Umbilical cord (tissue), 1 donor: ENCODE measurements at regions not wholly inside any gene's neighbourhood (a gene's known extent, or its start where the extent isn't known, plus 50 kb on each side); places are given as distances from the start of the nearest gene placed in this dataset.
"Not testable (repeated sequence)": the region's sequence is repeated elsewhere in the genome, so short reads cannot be mapped to it uniquely, and the experiment has no call there.

Experiments
- DNase-seq: peaks from one replicate; pipeline ENCODE4 v3.0.0-alpha.2; 2015; ENCODE audit warnings: low spot score

DNA sequence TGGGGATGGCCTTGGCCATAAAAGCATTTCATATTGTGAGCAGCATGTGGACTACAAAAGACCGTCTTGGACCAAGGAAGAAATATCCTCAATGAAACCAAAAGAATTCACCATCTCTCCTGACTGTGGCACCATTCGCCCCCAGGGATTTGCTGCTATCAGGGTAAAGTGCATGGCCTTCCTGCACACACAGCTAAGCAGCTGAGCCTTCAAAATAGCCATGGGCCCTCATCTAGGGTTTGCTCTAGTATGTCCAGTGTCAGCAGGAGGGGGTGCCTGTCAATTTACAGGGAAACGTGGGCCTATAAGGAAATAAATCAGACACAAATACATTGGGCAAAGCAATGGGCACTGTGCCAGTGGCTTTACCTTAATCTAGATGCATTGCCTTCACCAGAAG, 296.6 kb upstream of the NBPF12 start:
- DNase-seq, result not testable (repeated sequence)

DNA sequence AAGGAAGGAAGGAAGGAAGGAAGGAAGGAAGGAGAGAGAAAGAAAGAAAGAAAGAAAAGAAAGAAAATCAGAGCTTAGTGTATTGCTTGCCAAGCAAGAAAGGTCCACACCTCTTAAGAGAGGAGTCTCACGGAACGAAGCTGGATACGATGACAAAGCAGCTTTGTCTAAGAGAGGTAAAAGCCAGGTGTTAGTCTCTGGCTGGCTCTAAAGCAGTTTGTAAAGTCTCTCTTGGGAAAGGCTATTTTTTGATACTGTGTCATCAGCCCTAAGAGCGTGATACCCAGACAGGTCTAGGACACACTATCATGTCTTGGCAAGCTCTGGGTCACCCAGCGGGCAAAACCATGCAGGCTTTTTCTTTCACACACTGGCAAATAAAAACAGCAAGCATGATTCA, 297.5 kb upstream of the NBPF12 start:
- DNase-seq, result not testable (repeated sequence)

DNA sequence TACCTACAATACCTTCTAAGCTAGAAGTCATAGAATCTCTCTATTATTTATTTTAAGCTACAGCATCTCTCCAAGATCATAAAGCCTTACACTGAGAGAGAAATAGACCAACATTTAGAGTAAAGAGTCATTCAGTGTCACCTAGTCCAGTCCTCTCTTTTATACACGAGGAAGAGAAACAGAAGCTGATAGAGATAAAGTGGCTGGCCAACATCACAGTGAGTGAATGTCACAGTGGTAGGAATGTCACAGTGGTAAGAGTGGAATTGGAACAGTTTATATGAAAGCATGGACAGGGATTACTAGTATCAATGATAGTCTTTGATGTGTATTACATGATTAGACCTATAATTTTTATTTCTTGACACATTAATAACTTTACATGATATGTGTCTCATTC, 307.8 kb upstream of the NBPF12 start:
- DNase-seq, result not testable (repeated sequence)

DNA sequence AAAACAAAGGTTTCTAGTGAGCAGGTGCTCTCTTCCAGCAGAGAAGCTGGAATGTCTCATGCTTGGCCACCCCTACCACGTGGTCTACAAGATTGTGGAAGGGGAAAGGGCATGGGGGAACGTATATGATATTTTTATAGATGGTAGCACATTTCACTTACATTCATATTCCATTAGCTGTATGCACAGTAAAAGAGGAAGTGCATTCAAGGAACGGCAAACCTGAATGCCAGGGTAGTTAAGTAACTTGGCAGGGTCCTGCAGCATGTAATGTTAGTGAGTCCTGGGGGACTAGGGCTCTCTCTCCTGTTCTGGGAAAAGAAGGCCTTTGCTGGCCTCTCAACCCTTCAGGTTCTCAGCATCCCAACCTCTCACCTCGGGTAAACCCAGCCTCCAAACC, 319.5 kb upstream of the NBPF12 start:
- not testable (repeated sequence) for DNase-seq

DNA sequence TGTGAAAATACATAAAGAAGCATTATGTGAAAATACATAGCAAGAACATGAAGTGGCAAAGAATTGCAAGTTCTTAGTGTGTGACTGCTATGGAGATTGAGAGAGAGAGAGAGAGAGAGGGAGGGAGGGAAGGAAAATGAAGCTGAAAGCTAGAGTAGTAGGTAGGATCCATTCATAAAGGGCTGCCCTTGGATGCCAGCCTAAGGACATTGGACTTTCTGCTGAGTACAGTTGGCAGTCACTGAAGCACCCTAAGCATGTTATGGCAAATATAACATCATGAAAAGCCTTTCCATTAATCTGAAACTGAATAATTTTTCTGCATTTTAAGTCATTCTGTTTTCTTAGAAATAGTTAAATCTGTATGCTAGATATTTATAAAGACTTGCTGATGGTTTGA, 333.4 kb upstream of the NBPF12 start:
- not testable (repeated sequence) for DNase-seq

- DNase-seq, result not testable (repeated sequence)
Measured at GRCh38 chr1:146600720-146601307, 337.3 kb upstream of the NBPF12 start.

GRCh38 chr1:146599906-146600305, 338.2 kb upstream of the NBPF12 start:
- DNase-seq, result not testable (repeated sequence)

GRCh38 chr1:146581229-146581628, 352.4 kb upstream of the NOTCH2NLA start:
- not testable (repeated sequence) for DNase-seq

- DNase-seq, result not testable (repeated sequence)
Measured at GRCh38 chr1:146567541-146567940, 338.7 kb upstream of the NOTCH2NLA start.

- DNase-seq, result not testable (repeated sequence)
Measured at GRCh38 chr1:146558032-146558431, 329.2 kb upstream of the NOTCH2NLA start.

GRCh38 chr1:146556405-146556804, 327.6 kb upstream of the NOTCH2NLA start:
- DNase-seq, result not testable (repeated sequence)

GRCh38 chr1:146552414-146552813, 323.6 kb upstream of the NOTCH2NLA start:
- DNase-seq, result not testable (repeated sequence)

DNA sequence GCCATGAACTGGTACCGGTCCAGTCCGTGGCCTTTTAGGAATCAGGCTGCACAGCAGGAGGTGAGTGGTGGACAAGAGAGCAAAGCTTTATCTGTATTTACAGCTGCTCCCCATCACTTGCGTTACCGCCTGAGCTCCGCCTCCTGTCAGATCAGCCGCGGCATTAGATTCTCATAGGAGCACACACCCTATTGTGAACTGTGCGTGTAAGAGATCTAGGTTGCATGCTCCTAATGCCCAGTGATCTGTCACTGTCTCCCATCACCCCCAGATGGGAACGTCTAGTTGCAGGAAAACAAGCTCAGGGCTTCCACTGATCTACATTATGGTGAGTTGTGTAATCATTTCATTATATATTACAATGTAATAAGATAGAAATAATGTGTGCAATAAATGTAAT, 319.9 kb upstream of the NOTCH2NLA start:
- not testable (repeated sequence) for DNase-seq

GRCh38 chr1:146546189-146546588, 317.4 kb upstream of the NOTCH2NLA start:
- DNase-seq, result not testable (repeated sequence)

- DNase-seq, result not testable (repeated sequence)
Measured at GRCh38 chr1:146537775-146538373, 309.1 kb upstream of the NOTCH2NLA start.

- not testable (repeated sequence) for DNase-seq
Measured at GRCh38 chr1:146536028-146536427, 307.2 kb upstream of the NOTCH2NLA start.

- DNase-seq, result not testable (repeated sequence)
Measured at GRCh38 chr1:146535575-146535974, 306.8 kb upstream of the NOTCH2NLA start.

DNA sequence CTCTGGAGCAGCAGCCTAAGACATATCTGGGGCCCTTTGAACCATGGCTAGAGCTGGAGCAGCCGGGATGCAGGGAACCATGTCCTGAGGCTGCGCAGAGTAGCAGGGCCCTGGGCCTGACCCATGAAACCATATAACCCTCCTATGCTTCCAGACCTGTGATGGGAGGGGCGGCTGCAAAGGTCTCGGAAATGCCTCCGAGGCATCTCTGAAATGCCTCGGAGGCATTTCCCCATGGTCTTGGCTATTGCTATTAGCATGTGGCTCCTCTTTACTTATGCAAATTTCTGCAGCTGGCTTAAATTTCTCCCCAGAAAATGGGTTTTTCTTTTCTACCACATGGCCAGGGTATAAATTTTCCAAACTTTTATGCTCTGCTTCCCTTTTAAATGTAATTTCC, 302.1 kb upstream of the NOTCH2NLA start:
- not testable (repeated sequence) for DNase-seq

DNA sequence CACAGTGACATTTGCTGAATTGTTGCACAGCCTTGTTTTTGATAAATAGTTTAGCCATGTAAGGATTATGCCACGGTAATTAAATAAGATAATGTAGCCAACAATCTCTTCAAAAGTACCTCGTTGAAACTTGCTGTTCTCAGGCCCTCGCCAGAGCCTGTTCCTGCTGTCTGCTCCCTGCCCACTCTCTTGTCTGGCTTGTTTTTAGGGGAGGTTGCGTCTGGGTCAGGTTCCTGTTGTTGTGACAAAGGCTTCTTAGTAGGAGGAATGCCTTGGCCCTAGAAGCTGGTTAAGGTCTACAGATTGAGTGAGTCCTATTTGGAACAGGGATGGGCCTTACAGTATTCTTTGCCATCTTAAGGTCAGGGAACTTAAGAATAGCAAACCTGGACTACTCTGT, 294.0 kb upstream of the NOTCH2NLA start:
- DNase-seq, result not testable (repeated sequence)

DNA sequence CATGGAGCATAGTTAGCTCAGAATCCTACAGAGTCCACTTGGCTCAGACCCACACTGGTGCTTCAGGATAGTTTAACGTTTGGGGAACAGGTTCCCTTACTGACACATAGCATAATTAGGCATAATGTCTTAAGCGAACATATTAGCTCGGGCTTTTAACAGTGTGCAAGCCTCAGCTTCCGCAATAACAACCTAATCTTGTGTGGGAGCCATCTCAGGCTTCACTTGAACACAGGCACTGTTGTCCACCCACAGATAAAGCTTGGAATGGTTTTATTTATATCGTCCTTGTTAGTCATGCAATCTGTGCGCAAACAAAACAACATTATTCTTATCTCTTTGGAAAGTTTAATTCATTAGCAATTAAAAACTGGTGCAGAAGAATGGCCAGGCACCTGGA, 293.5 kb upstream of the NOTCH2NLA start:
- not testable (repeated sequence) for DNase-seq

DNA sequence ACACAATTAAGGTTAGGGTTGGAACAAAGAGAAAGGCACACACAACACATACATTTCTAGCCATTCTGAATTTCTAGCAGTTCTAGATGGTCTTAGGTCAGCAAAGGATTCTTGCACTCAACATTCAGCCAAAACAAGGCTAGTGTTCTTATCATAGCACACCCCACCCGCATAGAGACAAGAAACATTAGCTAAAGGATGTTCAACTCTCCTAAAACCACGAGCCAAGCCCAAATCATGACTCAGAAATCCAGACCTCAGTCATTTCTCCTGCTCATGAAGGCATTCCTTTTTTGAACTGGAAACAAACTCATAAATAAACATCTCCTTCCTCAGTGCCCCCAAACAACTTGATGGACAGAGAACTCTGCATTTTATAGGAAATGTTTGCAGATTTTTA, 293.0 kb upstream of the NOTCH2NLA start:
- DNase-seq, result not testable (repeated sequence)

GRCh38 chr1:146513754-146514153, 284.9 kb upstream of the NOTCH2NLA start:
- not testable (repeated sequence) for DNase-seq

GRCh38 chr1:146511047-146511777, 282.4 kb upstream of the NOTCH2NLA start:
- not testable (repeated sequence) for DNase-seq
